CD8-positive, alpha-beta memory T cell (primary cell): ENCODE measurements at regions not wholly inside any gene's neighbourhood (a gene's known extent, or its start where the extent isn't known, plus 50 kb on each side); places are given as distances from the start of the nearest gene placed in this dataset.

Experiments
- CTCF ChIA-PET: fragments of 350-600 bp; sonication (Branson Sonifier 250); formaldehyde crosslinking; loops from one replicate; lab custom pipeline; 2021; ENCODE audit warnings: antibody characterized with exemption; lab: Charles Lee
- POLR2A ChIA-PET: fragments of 350-600 bp; sonication (Branson Sonifier 250); formaldehyde crosslinking; loops from one replicate; lab custom pipeline; 2021; ENCODE audit warnings: antibody characterized with exemption; lab: Charles Lee
- DNase-seq, 5 donors: peaks; one replicate each; pipeline versions ENCODE4 v3.0.0 to v3.0.0-alpha.2; 2020 to 2022; ENCODE audit warnings: mixed read lengths in 1 of 5
- H3K27ac ChIP-seq: one replicate; pipeline ENCODE4 v1.7.0; 2013; ENCODE audit warnings: low read depth, mild to moderate bottlenecking, low read length, moderate library complexity
- H3K27me3 ChIP-seq: 2 replicates; pipeline ENCODE4 v1.7.0; 2013; ENCODE audit warnings: low read length, mild to moderate bottlenecking; ENCODE audit not compliant: insufficient read depth, poor library complexity, severe bottlenecking
- H3K36me3 ChIP-seq: 2 replicates; pipeline ENCODE4 v1.7.0; 2013; ENCODE audit warnings: mild to moderate bottlenecking, low read length, moderate library complexity; ENCODE audit not compliant: insufficient read depth
- H3K4me1 ChIP-seq: 2 replicates; pipeline ENCODE4 v1.7.0; 2013; ENCODE audit warnings: mild to moderate bottlenecking, low read length, moderate library complexity; ENCODE audit not compliant: insufficient read depth
- H3K4me3 ChIP-seq: 2 replicates; pipeline ENCODE4 v1.7.0; 2013; ENCODE audit warnings: mild to moderate bottlenecking, low read length
- H3K9me3 ChIP-seq: 2 replicates; pipeline ENCODE4 v1.7.0; 2013; ENCODE audit warnings: mild to moderate bottlenecking, low read length
- H3K27ac Mint-ChIP-seq, 8 donors: one replicate each; pipeline ENCODE4 v1.8.0; 2020 to 2021; ENCODE audit warnings: mixed read lengths in 8 of 8, mild to moderate bottlenecking in 6 of 8, inconsistent platforms in 3 of 8, moderate library complexity in 3 of 8
- H3K27me3 Mint-ChIP-seq, 2 donors: one replicate each; pipeline ENCODE4 v1.8.0; 2020 to 2021; ENCODE audit warnings: mixed read lengths in 2 of 2, mild to moderate bottlenecking in 1 of 2, moderate library complexity in 1 of 2
- H3K36me3 Mint-ChIP-seq, 3 donors: one replicate each; pipeline ENCODE4 v1.8.0; 2020 to 2021; ENCODE audit warnings: mixed read lengths in 3 of 3, inconsistent platforms in 1 of 3, mild to moderate bottlenecking in 1 of 3
- H3K4me1 Mint-ChIP-seq, 3 donors: one replicate each; pipeline ENCODE4 v1.8.0; 2020 to 2021; ENCODE audit warnings: mixed read lengths in 3 of 3, inconsistent platforms in 1 of 3, mild to moderate bottlenecking in 1 of 3
- H3K4me3 Mint-ChIP-seq, 7 donors: one replicate each; pipeline ENCODE4 v1.8.0; 2020 to 2021; ENCODE audit warnings: mixed read lengths in 7 of 7, mild to moderate bottlenecking in 6 of 7, moderate library complexity in 4 of 7, inconsistent platforms in 2 of 7
- H3K9me3 Mint-ChIP-seq, 5 donors: one replicate each; pipeline ENCODE4 v1.8.0; 2020 to 2022; ENCODE audit warnings: mixed read lengths in 5 of 5, mild to moderate bottlenecking in 3 of 5, moderate library complexity in 2 of 5, inconsistent platforms in 1 of 5

DNA sequence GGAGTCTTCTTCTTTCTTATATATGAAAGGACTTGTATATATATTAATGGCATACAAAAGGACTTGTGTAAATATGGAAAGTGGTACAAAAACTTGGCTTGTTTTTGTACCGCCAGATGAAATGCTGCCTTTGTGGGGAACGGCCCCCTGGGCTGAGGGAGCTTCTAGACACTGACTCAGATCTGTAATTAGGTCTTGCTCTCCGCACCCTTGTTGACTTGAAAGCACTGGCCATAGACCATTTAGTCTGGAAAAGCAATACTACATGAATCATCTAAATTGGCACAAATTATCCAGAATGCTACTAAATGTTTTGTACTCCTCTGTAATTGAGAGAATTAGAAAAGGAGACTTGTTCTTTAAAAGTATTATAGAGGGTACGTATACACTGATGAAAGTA, 399.9 kb upstream of the RGS6 start:
- Mint-ChIP-seq H3K4me3 (no peak overlapping the region), H3K27ac (peak overlapping the region in 1 of 8 donors; percentile 7), H3K27me3 (no peaks in the 10 kb centered on the region), H3K4me1 (peaks cover 1 to 8% (median 7%) of the 10 kb centered on the region in 3 donors), H3K36me3 (peaks cover 4 to 28% (median 6%) of the 10 kb centered on the region in 3 donors), H3K9me3 (no peaks in the 10 kb centered on the region)
- no peak for DNase-seq
- POLR2A ChIA-PET = no interaction called here
- Histone ChIP-seq H3K27ac (no peak overlapping the region), H3K27me3 (no peaks in the 10 kb centered on the region), H3K9me3 (no peaks in the 10 kb centered on the region), H3K4me3 (no peak overlapping the region), H3K4me1 (no peaks in the 10 kb centered on the region), H3K36me3 (no peaks in the 10 kb centered on the region)
- CTCF ChIA-PET = no interaction called here

DNA sequence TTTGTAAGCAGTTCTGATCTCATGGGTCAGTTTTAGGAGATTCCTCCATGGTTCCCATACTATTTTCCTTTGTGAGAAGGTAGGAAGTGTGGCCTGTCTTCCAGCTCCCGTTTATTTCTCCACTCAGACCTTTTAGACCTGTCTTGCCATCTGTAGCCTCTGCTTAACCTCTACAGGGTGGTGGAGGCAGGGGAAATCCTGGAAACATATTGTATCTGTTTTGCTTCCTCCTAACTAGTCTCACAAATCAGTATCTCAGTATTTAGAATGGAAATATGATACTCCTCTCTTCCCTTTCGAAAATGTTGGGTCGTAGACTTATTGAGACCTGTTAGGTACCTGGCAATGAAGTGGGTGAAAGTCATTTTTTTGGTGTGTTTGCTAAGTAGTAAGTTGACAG, 399.4 kb upstream of the RGS6 start:
- Mint-ChIP-seq H3K36me3 (peaks cover 4 to 28% (median 6%) of the 10 kb centered on the region in 3 donors), H3K27ac (peak overlapping the region in 2 of 8 donors; percentile 8 to 38), H3K27me3 (no peaks in the 10 kb centered on the region), H3K4me1 (peaks cover 4 to 13% (median 7%) of the 10 kb centered on the region in 3 donors), H3K4me3 (no peak overlapping the region), H3K9me3 (no peaks in the 10 kb centered on the region)
- DNase-seq = no peak
- no peak overlapping the region for H3K27ac ChIP-seq
- POLR2A ChIA-PET = no interaction called here
- H3K36me3 ChIP-seq = no peaks in the 10 kb centered on the region
- no peak overlapping the region for H3K4me3 ChIP-seq
- CTCF ChIA-PET = no interaction called here
- no peaks in the 10 kb centered on the region for H3K4me1 ChIP-seq
- no peaks in the 10 kb centered on the region for H3K9me3 ChIP-seq
- no peaks in the 10 kb centered on the region for H3K27me3 ChIP-seq

DNA sequence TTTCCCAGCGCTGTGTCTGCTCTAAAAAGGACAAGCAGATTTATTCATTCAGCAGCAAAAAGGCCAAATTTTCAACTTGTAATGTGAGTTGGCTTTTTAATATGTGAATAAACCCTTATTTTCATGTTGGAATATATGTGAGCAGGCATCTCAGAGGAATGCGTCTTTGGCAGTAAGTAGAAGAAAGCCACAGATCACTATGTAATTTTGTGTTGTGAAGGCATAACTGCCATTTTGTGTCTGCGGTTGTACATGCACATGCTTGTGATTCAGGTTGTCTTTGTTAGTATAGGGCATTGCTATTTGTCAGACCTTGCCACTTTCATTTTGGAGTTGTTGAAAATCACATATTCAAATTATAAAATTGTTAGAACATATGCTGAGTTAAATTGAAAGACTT, 398.8 kb upstream of the RGS6 start:
- no peaks in the 10 kb centered on the region for H3K27me3 Mint-ChIP-seq
- ChIA-PET POLR2A (no interaction called here), CTCF (no interaction called here)
- H3K9me3 Mint-ChIP-seq = no peaks in the 10 kb centered on the region
- Histone ChIP-seq H3K27ac (no peak overlapping the region), H3K4me1 (no peaks in the 10 kb centered on the region), H3K4me3 (no peak overlapping the region), H3K36me3 (no peaks in the 10 kb centered on the region), H3K27me3 (no peaks in the 10 kb centered on the region), H3K9me3 (no peaks in the 10 kb centered on the region)
- H3K4me1 Mint-ChIP-seq = peaks cover 7 to 16% (median 11%) of the 10 kb centered on the region in 3 donors
- H3K4me3 Mint-ChIP-seq = no peak overlapping the region
- H3K36me3 Mint-ChIP-seq = peaks cover 4 to 25% (median 6%) of the 10 kb centered on the region in 3 donors
- H3K27ac Mint-ChIP-seq = no peak overlapping the region
- no peak for DNase-seq

DNA sequence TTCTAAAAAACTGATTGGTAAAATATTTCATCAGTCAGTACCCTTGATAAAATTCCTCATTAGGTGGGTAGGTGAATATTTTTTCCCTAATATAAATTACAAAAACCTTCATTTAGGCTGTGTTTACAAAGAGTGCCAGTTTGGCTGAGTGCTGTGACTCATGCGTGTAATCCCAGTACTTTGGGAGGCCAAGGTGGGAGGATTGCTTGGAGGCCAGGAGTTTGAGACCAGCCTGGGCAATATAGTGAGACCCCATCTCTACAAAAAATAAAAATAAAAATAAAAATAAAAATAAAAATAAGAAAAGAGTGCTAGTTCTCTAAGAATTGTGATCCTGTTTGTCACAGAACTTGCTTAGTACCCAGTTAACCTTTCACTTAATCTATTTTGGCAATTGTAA, 398.4 kb upstream of the RGS6 start:
- H3K27ac Mint-ChIP-seq = no peak overlapping the region
- H3K27me3 Mint-ChIP-seq = no peaks in the 10 kb centered on the region
- H3K9me3 ChIP-seq = no peaks in the 10 kb centered on the region
- H3K27me3 ChIP-seq = no peaks in the 10 kb centered on the region
- H3K4me3 ChIP-seq = no peak overlapping the region
- peaks cover 4 to 25% (median 6%) of the 10 kb centered on the region in 3 donors for H3K36me3 Mint-ChIP-seq
- H3K4me1 Mint-ChIP-seq = peaks cover 10 to 20% (median 15%) of the 10 kb centered on the region in 3 donors
- no peak overlapping the region for H3K4me3 Mint-ChIP-seq
- no peaks in the 10 kb centered on the region for H3K36me3 ChIP-seq
- H3K4me1 ChIP-seq = no peaks in the 10 kb centered on the region
- no peak for DNase-seq
- H3K9me3 Mint-ChIP-seq = no peaks in the 10 kb centered on the region
- ChIA-PET POLR2A (no interaction called here), CTCF (no interaction called here)
- H3K27ac ChIP-seq = no peak overlapping the region

DNA sequence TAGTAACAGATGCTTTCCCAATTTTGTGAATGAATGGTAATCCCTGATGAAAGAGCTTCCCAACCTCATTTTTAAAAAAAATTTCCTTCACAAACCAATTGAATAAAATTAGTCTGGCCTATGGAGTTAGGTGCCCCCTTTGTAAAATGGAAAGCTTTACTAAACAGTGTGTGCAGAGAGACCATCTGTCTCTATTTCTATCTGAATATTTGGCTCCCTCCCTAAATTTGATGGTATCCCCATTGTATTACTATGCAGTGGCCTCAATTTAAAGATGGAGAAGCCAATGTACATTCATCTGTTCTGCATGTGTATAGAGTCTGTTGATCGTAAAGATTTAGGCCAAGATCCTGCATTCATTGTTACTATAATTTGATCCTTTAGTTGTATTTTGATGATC, 397.7 kb upstream of the RGS6 start:
- H3K27me3 Mint-ChIP-seq = no peaks in the 10 kb centered on the region
- no peaks in the 10 kb centered on the region for H3K36me3 ChIP-seq
- POLR2A ChIA-PET = no interaction called here
- no peaks in the 10 kb centered on the region for H3K27me3 ChIP-seq
- H3K9me3 Mint-ChIP-seq = no peaks in the 10 kb centered on the region
- no peak for DNase-seq
- no peak overlapping the region for H3K27ac Mint-ChIP-seq
- H3K4me1 Mint-ChIP-seq = peaks cover 15 to 26% (median 22%) of the 10 kb centered on the region in 3 donors
- CTCF ChIA-PET = no interaction called here
- H3K4me3 ChIP-seq = no peak overlapping the region
- H3K27ac ChIP-seq = no peak overlapping the region
- no peak overlapping the region for H3K4me3 Mint-ChIP-seq
- peaks cover 4 to 24% (median 6%) of the 10 kb centered on the region in 3 donors for H3K36me3 Mint-ChIP-seq
- no peaks in the 10 kb centered on the region for H3K4me1 ChIP-seq
- no peaks in the 10 kb centered on the region for H3K9me3 ChIP-seq

DNA sequence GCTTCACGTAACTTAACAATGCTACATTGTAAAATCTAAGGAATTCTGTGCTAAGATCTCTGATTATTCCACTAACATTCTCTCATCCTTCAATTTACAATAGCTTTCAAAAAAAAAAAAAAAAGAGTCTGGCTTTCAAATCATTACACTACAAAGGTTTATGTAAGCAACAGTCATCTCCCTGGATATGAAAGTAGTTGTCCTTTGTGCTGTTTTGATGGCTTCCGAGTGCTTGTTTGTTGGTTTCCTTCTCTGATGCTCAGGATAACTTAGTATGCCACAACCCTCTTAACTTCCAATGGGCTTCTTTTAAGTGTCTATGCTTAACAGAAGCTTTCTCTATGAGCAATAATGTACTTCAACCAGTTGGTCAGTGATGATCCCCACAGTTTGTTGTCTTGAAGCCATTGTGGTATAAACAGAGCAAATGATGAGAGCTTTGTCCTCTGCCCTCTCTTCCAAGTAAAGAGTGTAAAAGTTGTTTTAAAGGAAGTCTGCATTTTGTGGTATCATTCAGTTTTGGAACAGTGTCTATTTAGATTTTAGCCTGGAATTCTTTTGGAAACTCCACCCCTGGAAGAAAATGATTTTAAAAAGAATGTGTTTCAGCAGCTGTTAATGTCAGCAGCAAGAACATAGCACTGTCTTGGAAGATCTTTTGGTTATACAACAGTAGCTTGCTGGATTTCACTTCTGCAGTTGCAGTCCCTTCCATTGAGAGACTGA, 396.1 kb upstream of the RGS6 start:
- H3K36me3 Mint-ChIP-seq = peaks cover 0 to 8% (median 6%) of the 10 kb centered on the region in 3 donors
- no peak overlapping the region for H3K4me3 Mint-ChIP-seq
- POLR2A ChIA-PET = no interaction called here
- no peaks in the 10 kb centered on the region for H3K36me3 ChIP-seq
- peaks cover 16 to 34% (median 28%) of the 10 kb centered on the region in 3 donors for H3K4me1 Mint-ChIP-seq
- no peaks in the 10 kb centered on the region for H3K27me3 Mint-ChIP-seq
- no peaks in the 10 kb centered on the region for H3K9me3 ChIP-seq
- no peaks in the 10 kb centered on the region for H3K4me1 ChIP-seq
- no peaks in the 10 kb centered on the region for H3K27me3 ChIP-seq
- DNase-seq = no peak
- H3K27ac Mint-ChIP-seq = peak overlapping the region in 1 of 8 donors; percentile 55
- no peaks in the 10 kb centered on the region for H3K9me3 Mint-ChIP-seq
- no peak overlapping the region for H3K27ac ChIP-seq
- no peak overlapping the region for H3K4me3 ChIP-seq
- CTCF ChIA-PET = no interaction called here

DNA sequence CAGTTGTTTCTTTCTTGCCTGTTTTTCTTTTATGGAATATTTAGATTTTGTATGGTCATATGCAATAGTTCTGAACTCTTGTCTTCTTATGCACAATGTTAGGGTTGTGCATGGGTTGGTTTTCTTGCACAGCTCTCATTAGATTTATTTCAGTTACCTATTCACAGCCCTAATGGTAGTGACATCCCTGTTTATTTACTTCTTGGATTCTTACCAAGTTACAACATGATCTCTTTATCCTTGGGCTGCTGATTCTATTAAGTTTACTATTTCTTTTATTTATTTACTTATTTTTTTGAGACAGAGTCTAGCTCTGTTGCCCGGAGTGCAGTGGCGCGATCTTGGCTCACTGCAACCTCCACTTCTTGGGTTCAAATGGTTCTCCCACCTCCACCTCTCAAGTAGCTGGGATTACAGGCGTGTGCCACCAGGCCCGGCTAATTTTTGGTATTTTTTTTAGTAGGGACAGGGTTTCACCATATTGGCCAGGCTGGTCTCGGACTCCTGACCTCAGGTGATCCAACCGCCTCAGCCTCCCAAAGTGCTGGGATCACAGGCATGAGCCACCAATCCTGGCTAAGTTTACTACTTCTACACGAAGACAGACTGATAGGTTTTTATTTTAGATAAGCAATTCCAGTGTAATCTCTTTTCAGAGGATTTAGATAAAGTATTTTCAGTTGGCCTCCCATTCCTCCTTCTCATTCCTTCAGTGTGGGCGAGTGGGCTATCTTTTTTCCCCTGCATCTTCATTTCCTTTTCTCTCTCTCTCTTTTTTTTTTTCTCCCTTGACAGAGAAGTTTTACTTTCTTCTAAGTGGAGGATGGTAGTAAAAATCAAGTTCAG, 395.1 kb upstream of the RGS6 start:
- no peak for DNase-seq
- H3K4me3 Mint-ChIP-seq = no peak overlapping the region
- H3K27me3 Mint-ChIP-seq = no peaks in the 10 kb centered on the region
- Histone ChIP-seq H3K36me3 (no peaks in the 10 kb centered on the region), H3K27ac (no peak overlapping the region), H3K4me1 (no peaks in the 10 kb centered on the region), H3K27me3 (no peaks in the 10 kb centered on the region), H3K4me3 (no peak overlapping the region), H3K9me3 (no peaks in the 10 kb centered on the region)
- peak overlapping the region in 2 of 8 donors; percentile 1 to 82 for H3K27ac Mint-ChIP-seq
- peaks cover 20 to 41% (median 30%) of the 10 kb centered on the region in 3 donors for H3K4me1 Mint-ChIP-seq
- ChIA-PET CTCF (no interaction called here), POLR2A (no interaction called here)
- peaks cover 0 to 4% (median 4%) of the 10 kb centered on the region in 3 donors for H3K36me3 Mint-ChIP-seq
- no peaks in the 10 kb centered on the region for H3K9me3 Mint-ChIP-seq

DNA sequence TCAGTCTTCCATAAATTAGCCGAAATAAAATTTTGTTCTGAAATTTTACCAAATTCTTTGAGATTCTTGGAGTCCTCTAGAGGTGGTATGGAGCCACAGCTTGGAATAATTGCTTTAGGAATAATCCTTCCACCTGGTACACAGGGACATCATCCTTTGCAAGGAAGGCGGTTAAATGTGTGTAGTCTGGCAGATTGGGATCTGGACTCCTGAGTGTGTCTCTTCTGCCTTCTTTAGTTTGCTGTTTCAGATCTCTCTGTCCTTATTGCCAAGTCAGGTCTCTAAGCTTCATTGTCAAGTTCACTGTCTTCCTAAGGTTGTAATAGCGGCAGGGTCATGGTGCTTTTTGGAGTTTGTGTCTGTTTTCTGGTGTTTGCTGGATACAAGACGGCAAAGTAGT, 393.9 kb upstream of the RGS6 start:
- H3K4me3 Mint-ChIP-seq = no peak overlapping the region
- no peak overlapping the region for H3K4me3 ChIP-seq
- DNase-seq = no peak
- no peaks in the 10 kb centered on the region for H3K27me3 ChIP-seq
- H3K4me1 ChIP-seq = no peaks in the 10 kb centered on the region
- no peaks in the 10 kb centered on the region for H3K9me3 Mint-ChIP-seq
- H3K27ac Mint-ChIP-seq = peak overlapping the region in 4 of 8 donors; percentile 7 to 17 (median 10)
- H3K9me3 ChIP-seq = no peaks in the 10 kb centered on the region
- H3K36me3 ChIP-seq = no peaks in the 10 kb centered on the region
- H3K36me3 Mint-ChIP-seq = peaks cover 0 to 3% (median 2%) of the 10 kb centered on the region in 3 donors
- H3K27ac ChIP-seq = no peak overlapping the region
- ChIA-PET CTCF (interaction anchor here (1.4 kb wide), 1 partner anchor 12 kb away, joined by 3 read pairs; no protein-coding TSS in a partner anchor), POLR2A (no interaction called here)
- peaks cover 28 to 51% (median 40%) of the 10 kb centered on the region in 3 donors for H3K4me1 Mint-ChIP-seq
- H3K27me3 Mint-ChIP-seq = no peaks in the 10 kb centered on the region
